GM19328 (cell line): ENCODE measurements at regions not wholly inside any gene's neighbourhood (a gene's known extent, or its start where the extent isn't known, plus 50 kb on each side); places are given as distances from the start of the nearest gene placed in this dataset.

Source experiments
- ATAC-seq: cut with Tn5 transposase; IDR thresholded peaks from one replicate; pipeline ENCODE4 v1.9.1; 2021; ENCODE audit warnings: mild to moderate bottlenecking, moderate library complexity; ENCODE audit not compliant: unreplicated experiment

- ATAC-seq = no peak
These were observed 128.9 kb downstream of the KLF13 start for GRCh38 chr15:31455499-31455898.

- no peak for ATAC-seq
These were observed 129.9 kb downstream of the KLF13 start for GRCh38 chr15:31456354-31457060.

GRCh38 chr15:31457161-31457560 lies 130.5 kb downstream of the KLF13 start:
- ATAC-seq = no peak

GRCh38 chr15:31457631-31458526 lies 131.2 kb downstream of the KLF13 start:
- no peak for ATAC-seq

- ATAC-seq = peak; percentile 95
These were observed 132.2 kb downstream of the KLF13 start for GRCh38 chr15:31458596-31459399.

- peak; percentile 6 for ATAC-seq
These were observed 132.7 kb downstream of the KLF13 start for GRCh38 chr15:31459400-31459748.

GRCh38 chr15:31461375-31461774 lies 134.7 kb downstream of the KLF13 start:
- no peak for ATAC-seq

GRCh38 chr15:31461911-31462480 lies 135.4 kb downstream of the KLF13 start:
- no peak for ATAC-seq

- ATAC-seq = no peak
These were observed 137.0 kb downstream of the KLF13 start for GRCh38 chr15:31463521-31464102.

GRCh38 chr15:31464216-31465082 lies 137.8 kb downstream of the KLF13 start:
- no peak for ATAC-seq

GRCh38 chr15:31465083-31465955 lies 138.7 kb downstream of the KLF13 start:
- ATAC-seq = no peak

- no peak for ATAC-seq
These were observed 140.7 kb downstream of the KLF13 start for GRCh38 chr15:31467361-31467760.

- ATAC-seq = no peak
These were observed 142.5 kb downstream of the KLF13 start for GRCh38 chr15:31468911-31469785.

- no peak for ATAC-seq
These were observed 143.3 kb downstream of the KLF13 start for GRCh38 chr15:31469786-31470525.

- no peak for ATAC-seq
These were observed 144.1 kb downstream of the KLF13 start for GRCh38 chr15:31470756-31471155.

GRCh38 chr15:31471731-31472430 lies 145.2 kb downstream of the KLF13 start:
- ATAC-seq = no peak
